ENCODE measurements at regions not wholly inside any gene's neighbourhood (a gene's known extent, or its start where the extent isn't known, plus 50 kb on each side); places are given as distances from the start of the nearest gene placed in this dataset.

DNA sequence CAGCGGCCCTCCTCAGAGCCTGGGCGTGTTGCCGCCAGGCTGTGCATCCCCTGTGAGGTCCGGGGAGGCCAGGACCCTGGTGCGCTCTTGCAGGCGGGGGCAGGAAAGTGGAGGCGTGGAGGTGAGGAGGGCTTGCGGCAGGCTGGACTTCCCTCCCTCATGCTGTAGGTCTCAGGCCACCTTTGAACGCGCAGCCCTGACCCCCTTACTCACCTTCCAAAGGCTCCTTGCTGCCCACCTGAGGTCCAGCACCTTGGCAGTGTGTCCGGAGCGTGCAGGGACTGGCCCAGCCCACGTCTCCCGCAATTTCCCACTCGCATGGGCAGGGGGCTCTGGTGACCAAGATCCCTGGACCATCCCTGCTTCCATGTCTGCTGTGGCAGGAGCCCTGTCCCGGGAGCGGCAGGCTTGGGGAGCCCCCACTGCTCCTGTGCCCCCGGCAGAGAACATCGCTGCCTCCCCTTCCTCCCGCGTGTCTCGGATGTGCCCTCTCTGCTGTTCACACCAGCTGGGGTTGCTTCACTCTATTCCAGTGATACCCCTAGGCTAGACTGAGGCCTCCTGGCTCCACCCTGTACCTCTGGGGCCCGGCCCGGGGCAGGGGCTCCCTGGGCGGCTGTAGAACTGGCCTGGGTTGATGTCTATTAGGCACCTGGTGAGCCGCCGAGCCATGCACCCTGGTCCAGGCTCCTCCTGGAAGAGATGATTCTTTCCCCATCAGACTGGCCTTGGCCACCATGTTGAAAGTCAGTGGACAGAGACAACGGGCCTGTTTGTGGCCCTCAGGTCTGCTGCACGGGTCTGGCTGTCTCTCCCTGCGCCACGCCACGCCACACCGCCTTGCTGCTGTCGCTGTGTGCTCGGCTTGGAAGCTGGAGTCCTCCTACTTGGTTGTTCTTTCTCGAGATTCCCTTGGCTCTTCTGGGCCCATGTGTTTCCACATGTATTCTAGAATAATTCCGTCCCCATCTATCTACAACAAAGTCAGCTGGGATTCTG is 95.4 kb upstream of the ADRA2C start:
- peaks cover 8% of the 10 kb centered on the region for H3K9me3 Mint-ChIP-seq
- no peak for DNase-seq
- no peaks in the 10 kb centered on the region for H3K36me3 Mint-ChIP-seq
- H3K4me3 Mint-ChIP-seq = no peak overlapping the region
- no peaks in the 10 kb centered on the region for H3K4me1 Mint-ChIP-seq
- H3K27me3 Mint-ChIP-seq = peaks cover 14% of the 10 kb centered on the region
- no peak overlapping the region for H3K27ac Mint-ChIP-seq

DNA sequence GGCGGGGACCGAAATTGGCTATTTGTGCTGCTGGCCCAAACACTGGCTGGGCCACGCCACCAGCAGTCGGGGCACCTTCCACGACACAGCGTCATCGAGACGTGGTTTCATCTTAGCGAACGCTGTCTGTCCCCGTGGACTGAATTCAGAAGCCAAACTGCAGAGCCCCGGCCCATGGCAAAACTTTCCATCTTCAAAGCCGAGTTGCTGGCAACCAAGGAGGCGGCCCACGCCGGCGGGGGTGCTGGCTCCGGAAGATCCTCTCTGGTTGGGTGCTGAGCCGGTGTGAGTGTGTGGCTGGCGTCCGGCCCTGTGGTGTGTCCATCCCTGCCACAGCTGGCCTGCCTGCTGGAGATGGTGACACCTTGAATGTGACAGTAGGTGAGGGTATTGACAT is 96.6 kb upstream of the ADRA2C start:
- Mint-ChIP-seq H3K36me3 (no peaks in the 10 kb centered on the region), H3K27me3 (peaks cover 8% of the 10 kb centered on the region), H3K9me3 (peaks cover 8% of the 10 kb centered on the region), H3K27ac (no peak overlapping the region), H3K4me3 (no peak overlapping the region), H3K4me1 (no peaks in the 10 kb centered on the region)
- DNase-seq = no peak

DNA sequence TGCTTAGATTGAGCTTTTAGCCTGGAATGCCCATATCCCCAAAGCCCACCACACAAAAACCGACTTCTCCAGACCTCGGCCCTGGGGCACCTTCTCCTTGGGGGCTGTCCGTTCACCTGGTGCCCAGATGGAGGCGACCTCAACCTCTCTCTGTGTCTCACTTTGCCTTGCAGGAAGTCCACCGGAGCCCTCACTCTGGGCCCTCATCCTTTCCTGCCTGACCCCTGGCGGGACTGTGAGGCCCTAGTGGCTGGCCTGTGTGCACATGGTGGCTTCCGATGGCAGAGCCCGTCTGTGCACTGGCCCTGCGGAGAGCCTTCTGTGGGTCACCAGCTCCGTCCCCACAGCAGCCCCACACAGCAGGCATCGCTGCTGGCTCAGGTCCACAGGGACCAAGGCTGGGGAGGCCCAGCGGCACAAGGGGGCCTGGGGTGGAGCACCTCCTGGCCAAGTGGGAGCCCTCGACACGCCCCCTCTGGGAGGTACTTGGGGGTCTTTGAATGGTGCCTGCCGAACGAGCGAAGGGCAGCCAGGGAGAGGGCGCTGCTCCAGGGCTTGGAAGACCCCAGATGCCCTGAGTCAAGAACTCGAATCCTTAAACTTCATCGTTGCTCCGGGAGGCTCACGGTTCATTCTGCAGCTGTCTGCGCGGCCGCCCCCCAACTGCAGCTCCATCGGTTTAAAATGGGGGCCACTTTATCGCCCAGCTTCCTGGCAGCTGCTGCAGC is 97.2 kb upstream of the ADRA2C start:
- DNase-seq = no peak
- H3K27ac Mint-ChIP-seq = no peak overlapping the region
- no peaks in the 10 kb centered on the region for H3K36me3 Mint-ChIP-seq
- no peaks in the 10 kb centered on the region for H3K4me1 Mint-ChIP-seq
- peaks cover 8% of the 10 kb centered on the region for H3K9me3 Mint-ChIP-seq
- H3K27me3 Mint-ChIP-seq = peaks cover 8% of the 10 kb centered on the region
- no peak overlapping the region for H3K4me3 Mint-ChIP-seq

DNA sequence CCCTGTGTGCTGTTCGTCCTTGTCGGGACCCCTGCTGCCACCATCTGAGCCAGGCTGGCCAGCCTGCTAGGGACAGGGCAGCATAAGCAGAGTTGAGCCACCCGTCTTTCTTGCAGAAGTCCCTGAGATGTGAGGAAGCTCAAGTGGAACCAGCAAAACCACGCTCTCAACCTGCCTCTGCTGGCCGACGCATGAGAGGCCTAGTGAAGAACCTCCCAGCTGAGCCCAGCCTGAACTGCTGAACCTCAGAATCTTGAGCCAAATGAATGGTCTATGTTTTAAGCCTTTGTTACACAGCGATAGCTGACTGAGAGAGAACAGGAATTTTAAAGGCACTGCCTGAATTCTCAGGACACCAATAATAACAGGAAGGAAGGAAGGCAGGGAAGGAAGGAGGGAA is 98.9 kb upstream of the ADRA2C start:
- H3K9me3 Mint-ChIP-seq = peaks cover 4% of the 10 kb centered on the region
- DNase-seq = no peak
- H3K27me3 Mint-ChIP-seq = peaks cover 4% of the 10 kb centered on the region
- no peaks in the 10 kb centered on the region for H3K4me1 Mint-ChIP-seq
- H3K27ac Mint-ChIP-seq = no peak overlapping the region
- H3K4me3 Mint-ChIP-seq = no peak overlapping the region
- H3K36me3 Mint-ChIP-seq = no peaks in the 10 kb centered on the region

DNA sequence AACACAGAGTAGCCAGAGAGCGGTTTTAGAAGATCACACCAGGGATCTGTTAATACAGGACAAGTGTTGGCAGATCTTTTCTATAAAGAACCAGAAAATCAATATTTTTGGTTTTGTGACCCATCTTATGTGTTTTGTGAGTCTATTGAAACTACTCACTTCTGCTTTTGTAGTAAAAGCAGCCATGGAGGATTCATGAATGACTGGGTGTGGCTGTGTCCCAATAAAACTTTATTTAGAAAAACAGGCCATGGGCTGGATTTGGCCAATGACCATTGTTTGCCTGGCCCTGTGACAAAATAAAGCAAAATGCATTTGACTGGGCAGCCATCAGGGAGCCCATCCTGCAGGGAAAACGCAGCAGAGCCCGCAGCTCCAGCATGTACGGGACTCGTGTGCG is 99.9 kb upstream of the ADRA2C start:
- no peak overlapping the region for H3K27ac Mint-ChIP-seq
- peaks cover 3% of the 10 kb centered on the region for H3K27me3 Mint-ChIP-seq
- peaks cover 4% of the 10 kb centered on the region for H3K9me3 Mint-ChIP-seq

DNA sequence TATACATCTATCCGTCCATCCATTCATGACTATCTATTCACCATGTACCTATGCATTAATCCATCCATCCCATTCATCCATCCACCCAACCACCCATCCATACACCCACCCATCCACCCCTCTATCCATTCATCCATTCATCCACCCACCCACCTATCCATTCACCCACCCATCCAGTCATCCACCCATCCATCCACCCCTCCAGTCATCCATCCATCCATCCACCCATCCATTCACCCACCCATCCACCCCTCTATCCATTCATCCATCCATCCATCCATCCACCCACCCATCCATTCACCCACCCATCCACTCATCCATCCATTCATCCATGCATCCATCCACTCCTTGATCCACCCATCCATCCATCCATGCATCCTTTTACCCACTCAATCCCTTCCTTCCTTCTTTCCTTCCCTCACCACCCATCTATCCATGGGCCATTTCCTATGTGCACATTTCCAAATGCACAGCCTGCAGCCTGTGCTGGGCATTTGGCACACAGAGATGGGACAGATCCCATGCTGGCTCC is 100.8 kb upstream of the ADRA2C start:
- Mint-ChIP-seq H3K27me3 (peaks cover 3% of the 10 kb centered on the region), H3K4me3 (no peak overlapping the region), H3K27ac (no peak overlapping the region), H3K36me3 (no peaks in the 10 kb centered on the region), H3K4me1 (no peaks in the 10 kb centered on the region), H3K9me3 (peaks cover 4% of the 10 kb centered on the region)
- no peak for DNase-seq

More for the DNA sequence above, 99.9 kb upstream of the ADRA2C start:
- no peaks in the 10 kb centered on the region for H3K4me1 Mint-ChIP-seq
- H3K36me3 Mint-ChIP-seq = no peaks in the 10 kb centered on the region
- no peak overlapping the region for H3K4me3 Mint-ChIP-seq
- DNase-seq = no peak

DNA sequence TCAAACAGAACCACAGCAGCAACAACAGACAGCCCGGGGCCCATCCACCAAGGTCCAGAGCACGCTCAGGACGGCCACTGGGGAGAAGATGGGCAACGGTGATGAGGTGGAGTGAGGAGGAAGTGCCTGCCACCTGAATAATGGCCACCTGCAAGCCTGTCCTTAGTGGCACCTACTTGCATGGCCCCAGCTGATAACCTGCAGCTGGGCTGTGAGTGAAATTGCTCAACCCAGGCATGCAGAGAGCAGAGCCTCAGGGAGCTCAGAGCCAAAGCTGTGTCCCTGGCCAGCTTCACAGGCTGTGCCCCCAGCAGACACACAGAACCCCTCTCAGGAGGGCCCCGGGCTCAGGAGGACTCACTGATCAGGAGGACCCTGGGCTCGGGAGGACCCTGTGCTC is 102.4 kb upstream of the ADRA2C start:
- Mint-ChIP-seq H3K9me3 (peaks cover 4% of the 10 kb centered on the region), H3K4me3 (no peak overlapping the region), H3K4me1 (no peaks in the 10 kb centered on the region), H3K27me3 (peaks cover 3% of the 10 kb centered on the region), H3K27ac (no peak overlapping the region), H3K36me3 (no peaks in the 10 kb centered on the region)
- DNase-seq = no peak

DNA sequence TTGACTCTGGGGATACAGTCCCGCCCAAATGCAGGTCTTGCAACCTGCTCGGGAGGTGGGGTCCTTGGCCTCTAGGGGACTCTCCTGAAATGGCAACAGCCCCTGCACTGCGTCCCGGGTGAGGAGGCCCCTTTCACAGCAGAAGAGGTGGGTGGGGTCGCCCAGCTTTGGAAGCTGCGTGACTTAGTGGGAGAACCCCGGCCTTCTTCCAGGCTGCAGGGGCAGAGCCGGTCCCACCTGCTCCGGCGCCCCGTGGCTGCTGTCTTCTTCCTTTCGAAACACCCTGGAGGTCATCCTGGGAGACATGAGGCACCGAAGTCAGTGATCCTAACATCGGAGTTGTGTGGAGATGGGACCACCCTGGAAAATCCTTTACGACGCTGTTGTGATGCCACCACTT is 103.7 kb upstream of the ADRA2C start:
- Mint-ChIP-seq H3K27me3 (peaks cover 9% of the 10 kb centered on the region), H3K27ac (no peak overlapping the region), H3K4me3 (no peak overlapping the region)

DNA sequence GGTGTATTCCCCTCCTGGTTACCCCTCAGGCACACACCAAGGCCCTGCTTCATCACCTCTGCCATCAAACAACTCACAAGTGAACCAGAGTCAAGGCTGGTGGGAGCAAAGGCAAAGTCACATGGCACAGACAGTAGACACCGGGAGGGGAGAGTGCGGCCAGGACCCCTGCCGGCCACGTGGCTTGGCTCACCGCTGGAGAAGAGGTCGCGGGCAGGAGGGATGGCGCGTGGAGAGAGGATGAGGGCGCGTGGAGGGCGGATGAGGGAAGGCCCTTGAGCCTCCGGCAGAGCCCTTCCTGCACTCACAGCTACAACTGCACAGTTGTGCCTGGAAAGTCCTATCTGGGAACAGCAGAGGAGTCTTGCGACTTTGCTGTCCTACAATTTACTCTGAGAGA is 104.2 kb upstream of the ADRA2C start:
- no peak for DNase-seq
- Mint-ChIP-seq H3K9me3 (no peaks in the 10 kb centered on the region), H3K27me3 (peaks cover 9% of the 10 kb centered on the region), H3K27ac (no peak overlapping the region), H3K4me1 (no peaks in the 10 kb centered on the region), H3K4me3 (no peak overlapping the region), H3K36me3 (no peaks in the 10 kb centered on the region)

More for the DNA sequence above, 103.7 kb upstream of the ADRA2C start:
- H3K36me3 Mint-ChIP-seq = no peaks in the 10 kb centered on the region
- no peaks in the 10 kb centered on the region for H3K4me1 Mint-ChIP-seq
- no peak for DNase-seq
- H3K9me3 Mint-ChIP-seq = peaks cover 4% of the 10 kb centered on the region

DNA sequence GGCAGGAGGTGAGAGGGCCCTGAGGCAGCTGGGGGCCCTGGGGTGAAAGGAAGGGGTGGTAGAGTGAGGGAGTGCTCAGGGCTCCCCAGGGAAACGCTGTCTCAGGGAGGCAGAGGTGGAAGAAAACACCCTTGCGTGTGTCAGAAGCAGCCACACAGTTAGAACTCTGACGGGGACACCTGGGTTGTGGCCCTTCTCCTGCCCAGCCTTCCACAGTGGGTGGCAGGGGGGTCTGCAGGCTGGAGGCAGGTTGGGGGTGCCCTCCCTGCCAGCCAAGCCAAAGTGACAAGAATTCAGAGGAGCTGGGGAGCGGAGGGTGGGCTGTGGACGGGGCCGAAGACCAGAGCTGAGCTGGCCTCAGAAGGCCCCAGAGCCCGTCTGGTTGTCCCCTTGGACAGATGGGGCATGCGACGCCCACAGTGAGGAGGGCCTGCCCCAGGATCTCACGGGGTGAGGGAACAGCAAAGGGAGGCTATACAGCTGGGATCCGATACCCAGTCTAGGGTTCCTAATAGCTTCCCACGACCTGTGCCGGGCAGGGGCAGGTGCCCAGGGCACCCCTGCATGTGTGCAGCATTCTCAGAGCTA is 105.2 kb upstream of the ADRA2C start:
- Mint-ChIP-seq H3K36me3 (no peaks in the 10 kb centered on the region), H3K4me1 (no peaks in the 10 kb centered on the region), H3K27me3 (peaks cover 15% of the 10 kb centered on the region), H3K4me3 (no peak overlapping the region), H3K27ac (no peak overlapping the region), H3K9me3 (no peaks in the 10 kb centered on the region)
- DNase-seq = no peak

DNA sequence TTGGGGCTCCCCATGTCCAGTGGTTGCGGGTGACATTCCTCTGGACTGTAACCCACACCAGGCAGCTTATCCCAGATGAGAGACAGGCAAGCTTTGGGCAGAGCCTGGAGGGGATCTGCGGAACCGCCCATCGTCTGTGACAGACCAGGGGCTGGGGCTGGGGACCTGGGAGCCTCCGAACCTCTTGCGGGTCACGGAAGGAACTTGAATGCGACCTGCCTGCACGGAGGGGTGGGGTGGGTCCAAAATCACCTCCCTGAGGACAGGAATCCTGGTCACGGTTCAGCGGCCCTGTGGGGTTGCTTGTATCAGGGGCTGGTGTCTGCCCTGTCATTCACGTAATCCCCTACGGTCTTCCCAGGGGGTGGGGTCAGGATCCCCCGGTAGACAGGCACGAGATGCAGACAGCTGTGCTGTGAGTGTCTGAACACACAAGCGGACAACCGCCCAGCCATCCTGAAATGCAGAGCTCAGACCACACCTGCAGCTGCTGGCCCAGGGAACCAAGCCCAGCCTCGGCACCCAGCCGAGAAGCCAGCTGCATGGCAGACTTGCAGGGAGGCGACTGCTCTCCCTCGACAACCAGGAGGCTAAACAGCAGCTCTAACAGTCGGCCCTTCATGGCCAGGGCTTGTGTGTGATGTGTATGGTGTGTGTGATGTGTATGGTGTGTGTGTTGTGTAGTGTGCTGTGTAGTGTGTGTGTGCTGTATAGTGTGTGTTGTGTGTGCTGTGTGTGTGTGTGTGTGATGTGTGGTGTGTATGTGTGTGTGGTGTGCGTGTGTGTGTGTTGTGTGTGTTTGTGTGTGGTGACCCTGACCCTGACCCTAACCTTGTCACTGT is 105.9 kb upstream of the ADRA2C start:
- H3K4me3 Mint-ChIP-seq = no peak overlapping the region
- peaks cover 16% of the 10 kb centered on the region for H3K27me3 Mint-ChIP-seq
- no peak for DNase-seq
- H3K36me3 Mint-ChIP-seq = no peaks in the 10 kb centered on the region
- no peaks in the 10 kb centered on the region for H3K9me3 Mint-ChIP-seq
- H3K27ac Mint-ChIP-seq = no peak overlapping the region
- H3K4me1 Mint-ChIP-seq = no peaks in the 10 kb centered on the region

DNA sequence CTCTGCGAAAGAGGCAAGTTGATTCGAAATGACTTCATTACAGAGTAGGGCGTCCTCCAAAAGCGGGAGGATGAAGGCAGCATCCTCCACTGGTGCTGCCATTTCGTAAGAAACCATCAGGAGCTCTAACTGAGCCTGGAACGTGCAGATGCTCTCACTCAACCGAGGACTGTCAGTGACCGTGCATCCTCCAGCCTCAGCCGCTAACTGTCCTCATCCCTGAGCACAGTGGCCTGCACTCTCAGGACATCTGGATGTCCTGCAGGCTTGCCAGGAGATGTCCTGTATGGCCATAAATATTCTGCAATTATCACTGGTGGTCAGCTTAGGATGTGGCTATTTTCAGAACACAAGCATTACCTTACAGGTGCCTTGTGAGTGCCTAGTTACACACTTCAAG is 107.1 kb upstream of the ADRA2C start:
- Mint-ChIP-seq H3K27me3 (peaks cover 14% of the 10 kb centered on the region), H3K9me3 (no peaks in the 10 kb centered on the region), H3K4me3 (no peak overlapping the region), H3K4me1 (no peaks in the 10 kb centered on the region), H3K27ac (no peak overlapping the region), H3K36me3 (no peaks in the 10 kb centered on the region)
- DNase-seq = no peak

DNA sequence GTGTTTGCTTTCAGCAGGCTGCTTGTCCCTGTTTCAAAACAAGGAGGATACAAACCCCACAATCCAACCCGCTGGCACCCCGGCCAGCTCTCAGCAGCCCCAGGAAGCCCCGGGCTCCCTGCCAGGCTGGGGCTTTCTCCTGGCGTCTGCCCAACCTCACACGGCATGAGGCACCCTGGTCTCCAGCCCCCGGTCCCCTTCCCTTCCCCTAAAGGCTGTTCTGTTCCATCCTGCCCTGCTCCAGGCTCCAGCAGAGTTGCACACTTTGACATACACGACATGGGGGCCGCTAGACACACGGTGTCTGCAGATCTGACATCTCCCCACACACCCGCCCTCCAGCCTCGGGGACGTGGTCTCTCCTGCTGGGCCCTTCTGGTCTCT is 107.7 kb upstream of the ADRA2C start:
- H3K27me3 Mint-ChIP-seq = peaks cover 17% of the 10 kb centered on the region
- H3K4me3 Mint-ChIP-seq = no peak overlapping the region
- H3K4me1 Mint-ChIP-seq = no peaks in the 10 kb centered on the region
- no peak for DNase-seq
- no peaks in the 10 kb centered on the region for H3K36me3 Mint-ChIP-seq
- H3K9me3 Mint-ChIP-seq = no peaks in the 10 kb centered on the region
- H3K27ac Mint-ChIP-seq = no peak overlapping the region

DNA sequence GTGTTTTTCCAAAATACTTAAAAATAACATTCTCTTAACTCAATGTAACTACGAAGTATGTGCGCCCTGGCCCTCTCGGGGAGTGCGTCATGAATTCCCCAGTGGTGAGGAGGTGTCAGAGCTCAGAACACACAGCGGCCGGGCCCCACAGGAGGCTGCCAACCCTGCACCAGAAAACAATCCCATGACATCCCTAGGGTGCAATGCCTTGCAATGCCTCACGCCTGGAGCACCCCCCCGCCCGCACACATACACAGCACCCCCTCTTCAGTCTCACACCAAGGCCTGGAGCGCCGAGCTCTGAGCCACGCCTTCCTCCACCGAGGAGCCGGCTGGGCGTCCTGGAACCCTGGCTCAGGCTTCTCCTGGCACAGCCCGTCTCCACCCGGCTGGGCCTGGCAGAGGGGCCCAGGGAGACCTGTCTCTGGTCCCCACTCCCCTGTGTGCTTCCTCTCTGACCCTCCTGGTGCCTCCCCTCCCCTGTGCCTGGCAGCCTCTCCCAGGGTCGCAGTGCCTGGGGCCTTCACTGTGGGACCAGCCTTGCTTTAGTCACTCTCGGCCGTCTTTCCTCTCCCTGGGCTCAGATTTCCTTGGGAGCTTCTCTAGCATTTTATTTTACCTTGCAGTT is 108.2 kb upstream of the ADRA2C start:
- DNase-seq = no peak
- Mint-ChIP-seq H3K36me3 (no peaks in the 10 kb centered on the region), H3K27ac (no peak overlapping the region), H3K9me3 (no peaks in the 10 kb centered on the region), H3K4me3 (no peak overlapping the region), H3K27me3 (peaks cover 17% of the 10 kb centered on the region), H3K4me1 (no peaks in the 10 kb centered on the region)
